Liver (tissue), 8 donors: ENCODE measurements at regions not wholly inside any gene's neighbourhood (a gene's known extent, or its start where the extent isn't known, plus 50 kb on each side); places are given as distances from the start of the nearest gene placed in this dataset.

ENCODE experiments used
- DNase-seq: peaks from one replicate; pipeline ENCODE4 v3.0.0-alpha.2; 2017; ENCODE audit warnings: low spot score
- H3K27ac ChIP-seq, 2 donors: one replicate each; pipeline ENCODE4 v1.7.0; 2013; ENCODE audit warnings: inconsistent platforms in 2 of 2, low read length in 2 of 2, control low read depth in 1 of 2, low read depth in 1 of 2, mild to moderate bottlenecking in 1 of 2
- H3K27me3 ChIP-seq, 4 donors: one replicate each; pipeline versions ENCODE4 v1.6.1 to v1.7.0; 2013; ENCODE audit warnings: low read length in 3 of 4, inconsistent platforms in 1 of 4, mild to moderate bottlenecking in 1 of 4, moderate library complexity in 1 of 4; ENCODE audit not compliant: control insufficient read depth in 4 of 4, insufficient read depth in 4 of 4
- H3K36me3 ChIP-seq, 4 donors: one replicate each; pipeline versions ENCODE4 v1.6.1 to v1.7.0; 2013; ENCODE audit warnings: low read length in 3 of 4, mild to moderate bottlenecking in 3 of 4, low read depth in 1 of 4, moderate library complexity in 1 of 4; ENCODE audit not compliant: control insufficient read depth in 4 of 4, insufficient read depth in 3 of 4
- H3K4me1 ChIP-seq, 4 donors: one replicate each; pipeline versions ENCODE4 v1.6.1 to v1.7.0; 2013; ENCODE audit warnings: low read length in 3 of 4, mild to moderate bottlenecking in 3 of 4, moderate library complexity in 1 of 4; ENCODE audit not compliant: control insufficient read depth in 4 of 4, insufficient read depth in 4 of 4
- H3K4me3 ChIP-seq, 3 donors: one replicate each; pipeline versions ENCODE4 v1.6.1 to v1.7.0; 2013; ENCODE audit warnings: low read length in 3 of 3, control low read depth in 1 of 3, low read depth in 1 of 3, mild to moderate bottlenecking in 1 of 3
- H3K9ac ChIP-seq, 2 donors: one replicate each; pipeline ENCODE4 v1.7.0; 2013; ENCODE audit warnings: low read length in 2 of 2, mild to moderate bottlenecking in 2 of 2, moderate library complexity in 2 of 2, control low read depth in 1 of 2, low read depth in 1 of 2
- H3K9me3 ChIP-seq, 4 donors: one replicate each; pipeline versions ENCODE4 v1.6.1 to v1.7.0; 2013; ENCODE audit warnings: low read length in 3 of 4; ENCODE audit not compliant: control insufficient read depth in 4 of 4
- EGR1 ChIP-seq, 2 donors: IDR thresholded peaks; 2 replicates each; pipeline ENCODE4 v1.6.1; 2016 to 2018; ENCODE audit warnings: antibody characterized with exemption in 2 of 2, low read depth in 2 of 2
- FOXA1 ChIP-seq: IDR thresholded peaks from 2 replicates; pipeline ENCODE4 v1.6.1; 2016; ENCODE audit warnings: antibody characterized with exemption
- FOXA2 ChIP-seq: IDR thresholded peaks from 2 replicates; pipeline ENCODE4 v1.6.1; 2016; ENCODE audit warnings: antibody characterized with exemption
- GABPA ChIP-seq, 2 donors: IDR thresholded peaks in 1 of 2; conservative IDR thresholded peaks in 1 of 2; 2 replicates each; pipeline ENCODE4 v1.6.1; 2016; ENCODE audit warnings: antibody characterized with exemption in 2 of 2, mild to moderate bottlenecking in 1 of 2, moderate library complexity in 1 of 2
- HNF4A ChIP-seq, 2 donors: conservative IDR thresholded peaks; 2 replicates each; pipeline ENCODE4 v1.6.1; 2016; ENCODE audit warnings: antibody characterized with exemption in 2 of 2, mild to moderate bottlenecking in 2 of 2
- NR2F2 ChIP-seq: IDR thresholded peaks from 2 replicates; pipeline ENCODE4 v1.6.1; 2016; ENCODE audit warnings: antibody characterized with exemption
- RAD21 ChIP-seq, 2 donors: IDR thresholded peaks; 2 replicates each; pipeline ENCODE4 v1.6.1; 2016; ENCODE audit warnings: antibody characterized with exemption in 2 of 2, mild to moderate bottlenecking in 2 of 2
- TAF1 ChIP-seq: conservative IDR thresholded peaks from 2 replicates; pipeline ENCODE4 v1.6.1; 2016; ENCODE audit warnings: antibody characterized with exemption, mild to moderate bottlenecking
- YY1 ChIP-seq: IDR thresholded peaks from 2 replicates; pipeline ENCODE4 v1.6.1; 2016; ENCODE audit warnings: antibody characterized with exemption, mild to moderate bottlenecking
- WGBS: extraction: QIAGEN DNeasy Blood & Tissue Kit; methylation state at CpG from one replicate; pipeline ENCODE4 v1.1.7; 2013; 5-methylcytosine and 5-hydroxymethylcytosine counted together
- TF ChIP-seq, protein P1 (sequence below): fragments of 150-350 bp; IDR thresholded peaks from 2 replicates; pipeline ENCODE4 v1.5.1; 2017; ENCODE audit warnings: improper control_type of control experiment, low read depth, low read length; ENCODE audit not compliant: missing input control
- TF ChIP-seq, protein P2 (sequence below): IDR thresholded peaks from 2 replicates; pipeline ENCODE4 v1.6.1; 2016; ENCODE audit warnings: antibody characterized with exemption
- TF ChIP-seq, protein P3 (sequence below): IDR thresholded peaks from 2 replicates; pipeline ENCODE4 v1.6.1; 2016; ENCODE audit warnings: antibody characterized with exemption
- TF ChIP-seq, protein P4 (sequence below): IDR thresholded peaks from 2 replicates; pipeline ENCODE4 v1.6.1; 2016; ENCODE audit warnings: antibody characterized with exemption, mild to moderate bottlenecking
- donor health status: healthy.
- donor health status: healthy.
- donor health status: healthy.
- donor health status: healthy.
- donor health status: healthy.

DNA sequence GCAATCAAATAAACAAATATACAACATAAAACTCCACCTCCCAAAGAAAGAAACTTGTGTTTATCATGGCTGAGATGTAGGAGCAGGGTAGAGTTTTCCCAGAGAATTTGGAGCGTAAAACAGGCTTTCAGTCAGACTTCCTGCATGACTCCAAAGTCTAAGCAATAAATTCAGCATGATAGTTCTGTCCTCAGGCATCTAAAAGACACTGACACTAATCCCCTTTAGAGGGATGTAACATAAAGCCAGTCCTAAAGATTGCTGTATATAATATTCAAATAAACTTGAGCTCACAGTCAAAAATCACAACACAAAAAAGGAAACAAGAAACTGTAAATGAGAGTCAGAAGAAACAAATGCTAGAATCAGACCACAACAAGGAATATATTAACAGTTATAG is 234.4 kb downstream of the CENPW start:
- H3K4me3 ChIP-seq, result no peak overlapping the region
- TF ChIP-seq FOXA1, result no peak
- TF ChIP-seq, protein P1, sequence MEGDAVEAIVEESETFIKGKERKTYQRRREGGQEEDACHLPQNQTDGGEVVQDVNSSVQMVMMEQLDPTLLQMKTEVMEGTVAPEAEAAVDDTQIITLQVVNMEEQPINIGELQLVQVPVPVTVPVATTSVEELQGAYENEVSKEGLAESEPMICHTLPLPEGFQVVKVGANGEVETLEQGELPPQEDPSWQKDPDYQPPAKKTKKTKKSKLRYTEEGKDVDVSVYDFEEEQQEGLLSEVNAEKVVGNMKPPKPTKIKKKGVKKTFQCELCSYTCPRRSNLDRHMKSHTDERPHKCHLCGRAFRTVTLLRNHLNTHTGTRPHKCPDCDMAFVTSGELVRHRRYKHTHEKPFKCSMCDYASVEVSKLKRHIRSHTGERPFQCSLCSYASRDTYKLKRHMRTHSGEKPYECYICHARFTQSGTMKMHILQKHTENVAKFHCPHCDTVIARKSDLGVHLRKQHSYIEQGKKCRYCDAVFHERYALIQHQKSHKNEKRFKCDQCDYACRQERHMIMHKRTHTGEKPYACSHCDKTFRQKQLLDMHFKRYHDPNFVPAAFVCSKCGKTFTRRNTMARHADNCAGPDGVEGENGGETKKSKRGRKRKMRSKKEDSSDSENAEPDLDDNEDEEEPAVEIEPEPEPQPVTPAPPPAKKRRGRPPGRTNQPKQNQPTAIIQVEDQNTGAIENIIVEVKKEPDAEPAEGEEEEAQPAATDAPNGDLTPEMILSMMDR, result no peak
- TF ChIP-seq, protein P2, sequence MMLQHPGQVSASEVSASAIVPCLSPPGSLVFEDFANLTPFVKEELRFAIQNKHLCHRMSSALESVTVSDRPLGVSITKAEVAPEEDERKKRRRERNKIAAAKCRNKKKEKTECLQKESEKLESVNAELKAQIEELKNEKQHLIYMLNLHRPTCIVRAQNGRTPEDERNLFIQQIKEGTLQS, result no peak
- TF ChIP-seq GABPA (IDR thresholded peaks at IDR 0.05 in 1 of 2, conservative IDR thresholded peaks at IDR 0.05 in 1 of 2), result no peak
- no peak for TF ChIP-seq YY1
- no peak for TF ChIP-seq NR2F2
- no peak overlapping the region for H3K9ac ChIP-seq
- H3K27me3 ChIP-seq, result no peaks in the 10 kb centered on the region
- DNase-seq, result no peak
- 69% methylated on average over 1 of the region's 1 CpG for WGBS
- H3K4me1 ChIP-seq, result no peaks in the 10 kb centered on the region
- H3K9me3 ChIP-seq, result no peaks in the 10 kb centered on the region
- H3K36me3 ChIP-seq, result no peaks in the 10 kb centered on the region
- no peak overlapping the region for H3K27ac ChIP-seq

DNA sequence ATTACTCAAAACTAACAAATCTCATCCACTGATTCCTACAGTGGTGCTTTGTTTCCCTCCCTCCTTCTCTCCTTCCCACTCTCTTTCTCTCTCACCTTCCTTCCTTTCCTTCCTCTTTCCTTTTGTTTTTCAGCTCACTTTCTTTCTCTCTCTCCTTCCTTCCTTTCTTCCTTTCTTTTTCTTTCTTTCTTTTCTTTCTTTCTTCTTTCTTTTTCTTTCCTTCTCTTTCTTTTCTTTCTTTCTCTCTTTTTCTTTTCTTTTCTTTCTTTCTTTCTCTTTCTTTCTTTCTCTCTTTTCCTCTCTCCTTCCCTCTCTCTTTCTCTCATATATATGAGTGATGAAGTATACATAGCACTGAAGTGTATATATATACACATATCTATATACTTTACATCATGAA is 241.4 kb downstream of the CENPW start:
- Histone ChIP-seq H3K9ac (no peak overlapping the region), H3K9me3 (peaks cover 0 to 2% (median 0%) of the 10 kb centered on the region in 4 donors), H3K36me3 (no peaks in the 10 kb centered on the region), H3K4me1 (no peaks in the 10 kb centered on the region), H3K27me3 (no peaks in the 10 kb centered on the region), H3K27ac (no peak overlapping the region), H3K4me3 (no peak overlapping the region)
- TF ChIP-seq FOXA2 (no peak), RAD21 (IDR thresholded peaks at IDR 0.05) (no peak), YY1 (no peak), HNF4A (conservative IDR thresholded peaks at IDR 0.05) (no peak), NR2F2 (no peak)
- TF ChIP-seq, protein P3, sequence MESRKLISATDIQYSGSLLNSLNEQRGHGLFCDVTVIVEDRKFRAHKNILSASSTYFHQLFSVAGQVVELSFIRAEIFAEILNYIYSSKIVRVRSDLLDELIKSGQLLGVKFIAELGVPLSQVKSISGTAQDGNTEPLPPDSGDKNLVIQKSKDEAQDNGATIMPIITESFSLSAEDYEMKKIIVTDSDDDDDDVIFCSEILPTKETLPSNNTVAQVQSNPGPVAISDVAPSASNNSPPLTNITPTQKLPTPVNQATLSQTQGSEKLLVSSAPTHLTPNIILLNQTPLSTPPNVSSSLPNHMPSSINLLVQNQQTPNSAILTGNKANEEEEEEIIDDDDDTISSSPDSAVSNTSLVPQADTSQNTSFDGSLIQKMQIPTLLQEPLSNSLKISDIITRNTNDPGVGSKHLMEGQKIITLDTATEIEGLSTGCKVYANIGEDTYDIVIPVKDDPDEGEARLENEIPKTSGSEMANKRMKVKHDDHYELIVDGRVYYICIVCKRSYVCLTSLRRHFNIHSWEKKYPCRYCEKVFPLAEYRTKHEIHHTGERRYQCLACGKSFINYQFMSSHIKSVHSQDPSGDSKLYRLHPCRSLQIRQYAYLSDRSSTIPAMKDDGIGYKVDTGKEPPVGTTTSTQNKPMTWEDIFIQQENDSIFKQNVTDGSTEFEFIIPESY, result no peak
- TF ChIP-seq, protein P2, result no peak
- no peak for DNase-seq

DNA sequence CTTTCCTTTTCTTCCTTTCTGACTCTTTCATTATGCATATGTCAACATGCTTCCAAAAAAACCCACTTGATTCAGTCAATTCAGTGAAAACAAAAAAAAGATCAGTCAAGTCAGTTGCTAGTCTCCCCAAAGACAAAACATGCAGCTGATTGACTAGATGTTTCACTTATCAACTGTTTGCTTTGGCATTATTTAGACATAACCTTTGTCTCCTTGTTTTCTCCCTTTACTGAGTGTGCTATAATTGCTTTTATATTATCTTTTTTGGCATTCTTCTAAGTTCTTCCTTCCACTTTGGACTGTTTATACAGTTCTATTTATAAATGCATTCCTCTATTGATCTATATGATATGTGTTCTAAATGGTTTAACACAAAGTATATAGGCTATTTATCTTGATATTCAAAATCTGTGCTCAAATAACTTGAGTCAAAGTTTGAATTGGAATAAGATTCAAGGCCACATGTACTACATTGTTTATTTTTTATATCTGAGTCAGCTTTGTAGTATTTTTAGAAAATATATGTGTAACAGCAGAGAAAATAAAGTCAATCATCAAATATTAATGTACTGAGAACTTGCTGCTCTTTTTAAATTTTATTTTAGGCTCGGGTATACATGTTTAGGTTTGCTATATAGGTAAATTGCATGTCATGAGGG is 260.5 kb downstream of the CENPW start:
- Histone ChIP-seq H3K27me3 (no peaks in the 10 kb centered on the region), H3K27ac (no peak overlapping the region), H3K9me3 (no peaks in the 10 kb centered on the region), H3K4me1 (peaks cover 0 to 8% (median 7%) of the 10 kb centered on the region in 4 donors), H3K4me3 (no peak overlapping the region), H3K36me3 (no peaks in the 10 kb centered on the region), H3K9ac (no peak overlapping the region)
- no peak for DNase-seq
- WGBS, result 56% methylated on average over 1 of the region's 1 CpG
- peak; percentile 33 for TF ChIP-seq FOXA2
- TF ChIP-seq YY1, result no peak
- TF ChIP-seq, protein P1, result no peak
- TF ChIP-seq TAF1, result no peak
- TF ChIP-seq, protein P3, result no peak
- TF ChIP-seq GABPA (IDR thresholded peaks at IDR 0.05 in 1 of 2, conservative IDR thresholded peaks at IDR 0.05 in 1 of 2), result no peak
- no peak for TF ChIP-seq EGR1 (IDR thresholded peaks at IDR 0.05; ENCODE audit: low read depth in 2 of 2)
- peak; percentile 18 to 21 for TF ChIP-seq RAD21 (IDR thresholded peaks at IDR 0.05)
- TF ChIP-seq, protein P4, sequence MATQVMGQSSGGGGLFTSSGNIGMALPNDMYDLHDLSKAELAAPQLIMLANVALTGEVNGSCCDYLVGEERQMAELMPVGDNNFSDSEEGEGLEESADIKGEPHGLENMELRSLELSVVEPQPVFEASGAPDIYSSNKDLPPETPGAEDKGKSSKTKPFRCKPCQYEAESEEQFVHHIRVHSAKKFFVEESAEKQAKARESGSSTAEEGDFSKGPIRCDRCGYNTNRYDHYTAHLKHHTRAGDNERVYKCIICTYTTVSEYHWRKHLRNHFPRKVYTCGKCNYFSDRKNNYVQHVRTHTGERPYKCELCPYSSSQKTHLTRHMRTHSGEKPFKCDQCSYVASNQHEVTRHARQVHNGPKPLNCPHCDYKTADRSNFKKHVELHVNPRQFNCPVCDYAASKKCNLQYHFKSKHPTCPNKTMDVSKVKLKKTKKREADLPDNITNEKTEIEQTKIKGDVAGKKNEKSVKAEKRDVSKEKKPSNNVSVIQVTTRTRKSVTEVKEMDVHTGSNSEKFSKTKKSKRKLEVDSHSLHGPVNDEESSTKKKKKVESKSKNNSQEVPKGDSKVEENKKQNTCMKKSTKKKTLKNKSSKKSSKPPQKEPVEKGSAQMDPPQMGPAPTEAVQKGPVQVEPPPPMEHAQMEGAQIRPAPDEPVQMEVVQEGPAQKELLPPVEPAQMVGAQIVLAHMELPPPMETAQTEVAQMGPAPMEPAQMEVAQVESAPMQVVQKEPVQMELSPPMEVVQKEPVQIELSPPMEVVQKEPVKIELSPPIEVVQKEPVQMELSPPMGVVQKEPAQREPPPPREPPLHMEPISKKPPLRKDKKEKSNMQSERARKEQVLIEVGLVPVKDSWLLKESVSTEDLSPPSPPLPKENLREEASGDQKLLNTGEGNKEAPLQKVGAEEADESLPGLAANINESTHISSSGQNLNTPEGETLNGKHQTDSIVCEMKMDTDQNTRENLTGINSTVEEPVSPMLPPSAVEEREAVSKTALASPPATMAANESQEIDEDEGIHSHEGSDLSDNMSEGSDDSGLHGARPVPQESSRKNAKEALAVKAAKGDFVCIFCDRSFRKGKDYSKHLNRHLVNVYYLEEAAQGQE, result no peak
- no peak for TF ChIP-seq FOXA1
